SU-DHL-6 (cell line): ENCODE measurements at regions not wholly inside any gene's neighbourhood (a gene's known extent, or its start where the extent isn't known, plus 50 kb on each side); places are given as distances from the start of the nearest gene placed in this dataset.

Experiments used
- CTCF ChIP-seq: fragments of 200-600 bp; sonication (generic); IDR thresholded peaks from one replicate; pipeline ENCODE4 v1.5.1; 2017; ENCODE audit warnings: antibody characterized with exemption, mild to moderate bottlenecking, low read length, moderate library complexity; ENCODE audit not compliant: insufficient read depth, poor library complexity, severe bottlenecking
- EZH2phosphoT487 ChIP-seq: fragments of 200-600 bp; sonication (generic), shearing (Covaris generic); conservative IDR thresholded peaks from 2 replicates; pipeline ENCODE4 v1.6.1; 2018; ENCODE audit warnings: mild to moderate bottlenecking, antibody characterized with exemption, low read length, moderate library complexity, mixed read lengths

- TF ChIP-seq CTCF: no peak
- TF ChIP-seq EZH2phosphoT487: no peak
Measured at GRCh38 chr2:194610297-194610696, 1046.7 kb upstream of the SLC39A10 start.
